Transverse colon (tissue), 3 donors: ENCODE measurements at regions not wholly inside any gene's neighbourhood (a gene's known extent, or its start where the extent isn't known, plus 50 kb on each side); places are given as distances from the start of the nearest gene placed in this dataset.

ENCODE experiments used
- EP300 ChIP-seq: sonication (generic); formaldehyde crosslinking; IDR thresholded peaks from one replicate; pipeline ENCODE4 v1.6.1; 2017; ENCODE audit warnings: antibody characterized with exemption, low read depth
- POLR2A ChIP-seq: fragments of 450-650 bp; IDR thresholded peaks from one replicate; pipeline ENCODE4 v1.6.1; 2016; ENCODE audit warnings: antibody characterized with exemption, mild to moderate bottlenecking, moderate library complexity
- TF ChIP-seq, protein P1 (sequence below), 5 experiments: fragments of 200-600 bp in 3 of 5; fragments of 450-650 bp in 2 of 5; sonication (generic) in 3 of 5; IDR thresholded peaks; 1 replicate in 2 of 5; 2 replicates in 3 of 5; pipeline ENCODE4 v1.5.1; 2016 to 2017; ENCODE audit warnings: antibody characterized with exemption in 5 of 5, inconsistent platforms in 3 of 5, mild to moderate bottlenecking in 2 of 5, moderate library complexity in 1 of 5

DNA sequence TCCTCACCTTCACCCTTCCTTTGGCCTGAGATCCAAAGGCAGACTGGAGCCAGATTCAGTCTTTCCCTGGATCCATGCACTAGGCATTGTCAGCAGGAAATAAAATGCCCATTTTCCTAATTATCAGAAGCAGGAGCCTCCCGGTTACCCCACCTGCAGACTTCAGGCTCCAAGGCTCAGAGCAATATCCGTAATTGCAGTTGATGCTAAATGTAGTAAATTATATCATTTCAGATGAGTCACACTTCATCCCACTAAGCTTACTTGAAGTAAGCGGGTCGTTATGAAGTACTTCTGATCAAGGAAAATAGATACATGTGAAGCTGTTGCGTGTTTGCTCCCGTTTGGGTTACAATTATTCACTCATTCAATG lies 110.7 kb upstream of the SFSWAP start:
- TF ChIP-seq, protein P1, sequence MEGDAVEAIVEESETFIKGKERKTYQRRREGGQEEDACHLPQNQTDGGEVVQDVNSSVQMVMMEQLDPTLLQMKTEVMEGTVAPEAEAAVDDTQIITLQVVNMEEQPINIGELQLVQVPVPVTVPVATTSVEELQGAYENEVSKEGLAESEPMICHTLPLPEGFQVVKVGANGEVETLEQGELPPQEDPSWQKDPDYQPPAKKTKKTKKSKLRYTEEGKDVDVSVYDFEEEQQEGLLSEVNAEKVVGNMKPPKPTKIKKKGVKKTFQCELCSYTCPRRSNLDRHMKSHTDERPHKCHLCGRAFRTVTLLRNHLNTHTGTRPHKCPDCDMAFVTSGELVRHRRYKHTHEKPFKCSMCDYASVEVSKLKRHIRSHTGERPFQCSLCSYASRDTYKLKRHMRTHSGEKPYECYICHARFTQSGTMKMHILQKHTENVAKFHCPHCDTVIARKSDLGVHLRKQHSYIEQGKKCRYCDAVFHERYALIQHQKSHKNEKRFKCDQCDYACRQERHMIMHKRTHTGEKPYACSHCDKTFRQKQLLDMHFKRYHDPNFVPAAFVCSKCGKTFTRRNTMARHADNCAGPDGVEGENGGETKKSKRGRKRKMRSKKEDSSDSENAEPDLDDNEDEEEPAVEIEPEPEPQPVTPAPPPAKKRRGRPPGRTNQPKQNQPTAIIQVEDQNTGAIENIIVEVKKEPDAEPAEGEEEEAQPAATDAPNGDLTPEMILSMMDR (IDR thresholded peaks at IDR 0.05) = no peak
- TF ChIP-seq POLR2A (no peak), EP300 (no peak)
